SK-N-SH (cell line): ENCODE measurements at regions not wholly inside any gene's neighbourhood (a gene's known extent, or its start where the extent isn't known, plus 50 kb on each side); places are given as distances from the start of the nearest gene placed in this dataset.

Source experiments
- EP300 ChIP-seq, 2 experiments: IDR thresholded peaks; 2 replicates each; pipeline versions ENCODE4 v1.4.0 to v1.6.1; 2012; ENCODE audit warnings: borderline replicate concordance in 1 of 2, low read depth in 1 of 2, low read length in 1 of 2
- MXI1 ChIP-seq: IDR thresholded peaks from 2 replicates; pipeline ENCODE4 v1.6.1; 2012; ENCODE audit warnings: mild to moderate bottlenecking, low read depth, low read length, improper control_type of control experiment
- POLR2AphosphoS5 ChIP-seq: IDR thresholded peaks from 2 replicates; pipeline ENCODE4 v1.6.1; 2012; ENCODE audit warnings: low read depth, low read length
- RCOR1 ChIP-seq: fragments of 150-350 bp; IDR thresholded peaks from 2 replicates; pipeline ENCODE4 v1.6.1; 2017; ENCODE audit warnings: antibody characterized with exemption, low read length
- TF ChIP-seq, protein P1 (sequence below): fragments of 200-600 bp; sonication (generic); IDR thresholded peaks from 2 replicates; pipeline ENCODE4 v1.6.1; 2017; ENCODE audit warnings: antibody characterized with exemption, mild to moderate bottlenecking, moderate library complexity
- TF ChIP-seq, protein P2 (sequence below): IDR thresholded peaks from 2 replicates; pipeline ENCODE4 v1.4.0; 2012; ENCODE audit warnings: low read depth, borderline replicate concordance

DNA sequence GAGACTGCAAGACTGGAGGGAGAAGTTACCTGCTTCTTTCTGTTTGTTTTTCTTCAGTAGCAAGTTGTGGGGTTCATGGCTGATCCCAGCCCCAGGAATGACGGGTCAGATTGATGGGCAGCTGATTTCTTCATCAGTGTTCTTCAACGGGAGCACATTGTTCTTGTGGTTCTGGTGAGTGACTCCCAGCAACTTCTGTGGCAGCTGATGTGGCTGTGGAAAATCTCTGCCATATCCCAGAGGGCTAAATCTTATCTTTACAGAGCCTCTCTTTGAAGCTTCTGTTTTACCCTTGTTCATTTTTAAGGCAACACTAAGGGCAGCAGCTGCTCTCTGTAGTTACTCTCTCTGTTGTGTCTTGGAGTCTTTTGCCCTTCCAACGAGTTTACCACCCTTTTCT lies 710.3 kb downstream of the PRELID2 start:
- TF ChIP-seq MXI1 (no peak), EP300 (IDR thresholded peaks at IDR 0.05; ENCODE audit: borderline replicate concordance in 1 of 2, low read depth in 1 of 2, low read length in 1 of 2) (no peak), RCOR1 (no peak), POLR2AphosphoS5 (no peak)
- TF ChIP-seq, protein P1, sequence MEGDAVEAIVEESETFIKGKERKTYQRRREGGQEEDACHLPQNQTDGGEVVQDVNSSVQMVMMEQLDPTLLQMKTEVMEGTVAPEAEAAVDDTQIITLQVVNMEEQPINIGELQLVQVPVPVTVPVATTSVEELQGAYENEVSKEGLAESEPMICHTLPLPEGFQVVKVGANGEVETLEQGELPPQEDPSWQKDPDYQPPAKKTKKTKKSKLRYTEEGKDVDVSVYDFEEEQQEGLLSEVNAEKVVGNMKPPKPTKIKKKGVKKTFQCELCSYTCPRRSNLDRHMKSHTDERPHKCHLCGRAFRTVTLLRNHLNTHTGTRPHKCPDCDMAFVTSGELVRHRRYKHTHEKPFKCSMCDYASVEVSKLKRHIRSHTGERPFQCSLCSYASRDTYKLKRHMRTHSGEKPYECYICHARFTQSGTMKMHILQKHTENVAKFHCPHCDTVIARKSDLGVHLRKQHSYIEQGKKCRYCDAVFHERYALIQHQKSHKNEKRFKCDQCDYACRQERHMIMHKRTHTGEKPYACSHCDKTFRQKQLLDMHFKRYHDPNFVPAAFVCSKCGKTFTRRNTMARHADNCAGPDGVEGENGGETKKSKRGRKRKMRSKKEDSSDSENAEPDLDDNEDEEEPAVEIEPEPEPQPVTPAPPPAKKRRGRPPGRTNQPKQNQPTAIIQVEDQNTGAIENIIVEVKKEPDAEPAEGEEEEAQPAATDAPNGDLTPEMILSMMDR, result no peak
- TF ChIP-seq, protein P2, sequence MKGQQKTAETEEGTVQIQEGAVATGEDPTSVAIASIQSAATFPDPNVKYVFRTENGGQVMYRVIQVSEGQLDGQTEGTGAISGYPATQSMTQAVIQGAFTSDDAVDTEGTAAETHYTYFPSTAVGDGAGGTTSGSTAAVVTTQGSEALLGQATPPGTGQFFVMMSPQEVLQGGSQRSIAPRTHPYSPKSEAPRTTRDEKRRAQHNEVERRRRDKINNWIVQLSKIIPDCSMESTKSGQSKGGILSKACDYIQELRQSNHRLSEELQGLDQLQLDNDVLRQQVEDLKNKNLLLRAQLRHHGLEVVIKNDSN, result no peak
